Body of pancreas (tissue), 4 donors: ENCODE measurements at regions not wholly inside any gene's neighbourhood (a gene's known extent, or its start where the extent isn't known, plus 50 kb on each side); places are given as distances from the start of the nearest gene placed in this dataset.
"Not testable (repeated sequence)": the region's sequence is repeated elsewhere in the genome, so short reads cannot be mapped to it uniquely, and the experiment has no call there.

Source experiments
- ATAC-seq: fragments of 150-250 bp; one replicate; pipeline ENCODE4 v1.9.1; 2016
- DNase-seq, 4 donors: peaks; one replicate each; pipeline ENCODE4 v3.0.0-alpha.2; 2019
- H3K27ac ChIP-seq, 4 donors: fragments of 200-600 bp; sonication (generic); 1 replicate in 3 of 4; 2 replicates in 1 of 4; pipeline versions ENCODE4 v1.5.1 to v1.6.1; 2016 to 2019; ENCODE audit warnings: mild to moderate bottlenecking in 1 of 4, mixed read lengths in 1 of 4, moderate library complexity in 1 of 4
- H3K27me3 ChIP-seq, 2 donors: fragments of 200-600 bp; sonication (generic); one replicate each; pipeline ENCODE4 v1.6.0; 2016; ENCODE audit warnings: mild to moderate bottlenecking in 1 of 2
- H3K36me3 ChIP-seq, 2 donors: fragments of 200-600 bp; sonication (generic); replicated peaks in 1 of 2; 2 replicates each; pipeline ENCODE4 v1.5.1; 2016; ENCODE audit warnings: low read depth in 2 of 2; ENCODE audit not compliant: insufficient read depth in 1 of 2
- H3K4me1 ChIP-seq: fragments of 200-600 bp; sonication (generic); one replicate; pipeline ENCODE4 v1.6.0; 2016
- H3K4me3 ChIP-seq, 2 donors: fragments of 200-600 bp; sonication (generic); 1 replicate in 1 of 2; 2 replicates in 1 of 2; pipeline ENCODE4 v1.5.1; 2016 to 2019
- H3K9me3 ChIP-seq, 3 donors: fragments of 200-600 bp; sonication (generic); 1 replicate in 2 of 3; 2 replicates in 1 of 3; pipeline ENCODE4 v1.5.1; 2016
- CTCF ChIP-seq, 7 experiments: fragments of 450-650 bp in 4 of 7; fragments of 200-600 bp in 3 of 7; sonication (generic) in 3 of 7; IDR thresholded peaks; one replicate each; pipeline ENCODE4 v1.5.1; 2016 to 2019; ENCODE audit warnings: antibody characterized with exemption in 7 of 7
- POLR2A ChIP-seq, 3 donors: fragments of 450-650 bp; IDR thresholded peaks; one replicate each; pipeline ENCODE4 v1.6.1; 2016; ENCODE audit warnings: antibody characterized with exemption in 3 of 3, mild to moderate bottlenecking in 2 of 3
- WGBS, 2 donors: methylation state at CpG; one replicate each; pipeline ENCODE4 v1.1.5; 2017; 5-methylcytosine and 5-hydroxymethylcytosine counted together
- intact Hi-C: fragments of 100-400 bp; cut with DNase I; formaldehyde crosslinking; loops from one replicate; pipeline ENCODE4 v1.15.1; 2023

- Histone ChIP-seq H3K4me1 (no peaks in the 10 kb centered on the region), H3K9me3 (no peaks in the 10 kb centered on the region), H3K27me3 (no peaks in the 10 kb centered on the region), H3K4me3 (no peak overlapping the region), H3K36me3 (no peaks in the 10 kb centered on the region), H3K27ac (no peak overlapping the region)
- ATAC-seq (no peak), DNase-seq (no peak)
- TF ChIP-seq POLR2A (IDR thresholded peaks at IDR 0.05) (no peak), CTCF (IDR thresholded peaks at IDR 0.05) (no peak)
- WGBS, 2 donors, result 53 to 64% methylated on average over 5 of the region's 5 CpGs
- intact Hi-C loops, result no loop called here
Observed at GRCh38 chr6:156010-156409, 136.3 kb upstream of the DUSP22 start.

- intact Hi-C loops, H3K9me3 ChIP-seq, H3K36me3 ChIP-seq, H3K27ac ChIP-seq, H3K4me1 ChIP-seq, ATAC-seq, H3K27me3 ChIP-seq, H3K4me3 ChIP-seq, DNase-seq: not testable (repeated sequence)
- WGBS, 2 donors, result 67 to 75% methylated on average over 4 of the region's 4 CpGs
Observed at GRCh38 chr6:156441-157140, 135.7 kb upstream of the DUSP22 start.

GRCh38 chr6:157176-157575 lies 135.1 kb upstream of the DUSP22 start:
- not testable (repeated sequence) for ATAC-seq, H3K27me3 ChIP-seq

GRCh38 chr6:161657-162056 lies 130.6 kb upstream of the DUSP22 start:
- H3K36me3 ChIP-seq, H3K27me3 ChIP-seq, H3K27ac ChIP-seq, H3K4me1 ChIP-seq, H3K9me3 ChIP-seq, intact Hi-C loops, H3K4me3 ChIP-seq, DNase-seq, ATAC-seq: not testable (repeated sequence)
- 62 to 63% methylated on average over 2 of the region's 2 CpGs for WGBS, 2 donors

More at GRCh38 chr6:157176-157575, 135.1 kb upstream of the DUSP22 start:
- H3K27ac ChIP-seq, H3K4me3 ChIP-seq, H3K9me3 ChIP-seq, H3K36me3 ChIP-seq, intact Hi-C loops, DNase-seq, H3K4me1 ChIP-seq: not testable (repeated sequence)
- 25 to 26% methylated on average over 4 of the region's 4 CpGs for WGBS, 2 donors

- no peak for DNase-seq
- TF ChIP-seq CTCF (IDR thresholded peaks at IDR 0.05), result no peak
- no peak for TF ChIP-seq POLR2A (IDR thresholded peaks at IDR 0.05)
- no peak for ATAC-seq
- WGBS, 2 donors, result 73 to 78% methylated on average over 7 of the region's 7 CpGs
- H3K36me3 ChIP-seq, result no peaks in the 10 kb centered on the region
- no peak overlapping the region for H3K27ac ChIP-seq
- H3K4me1 ChIP-seq, result no peaks in the 10 kb centered on the region
- no peaks in the 10 kb centered on the region for H3K9me3 ChIP-seq
- H3K27me3 ChIP-seq, result no peaks in the 10 kb centered on the region
- H3K4me3 ChIP-seq, result no peak overlapping the region
- intact Hi-C loops, result no loop called here
Observed at GRCh38 chr6:164720-165119, 127.6 kb upstream of the DUSP22 start.

- WGBS, 2 donors, result 62 to 72% methylated on average over 1 of the region's 1 CpG
- no peak overlapping the region for H3K27ac ChIP-seq
Observed at GRCh38 chr6:165263-165662, 127.0 kb upstream of the DUSP22 start.

More at GRCh38 chr6:165263-165662, 127.0 kb upstream of the DUSP22 start:
- no peak overlapping the region for H3K4me3 ChIP-seq
- intact Hi-C loops, result no loop called here
- TF ChIP-seq CTCF (IDR thresholded peaks at IDR 0.05) (no peak), POLR2A (IDR thresholded peaks at IDR 0.05) (no peak)
- ATAC-seq, result no peak
- H3K27me3 ChIP-seq, result no peaks in the 10 kb centered on the region
- no peak for DNase-seq
- no peaks in the 10 kb centered on the region for H3K4me1 ChIP-seq
- no peaks in the 10 kb centered on the region for H3K36me3 ChIP-seq
- no peaks in the 10 kb centered on the region for H3K9me3 ChIP-seq
